NCI-H82 (cell line): ENCODE measurements at regions not wholly inside any gene's neighbourhood (a gene's known extent, or its start where the extent isn't known, plus 50 kb on each side); places are given as distances from the start of the nearest gene placed in this dataset.
"Not testable (repeated sequence)": the region's sequence is repeated elsewhere in the genome, so short reads cannot be mapped to it uniquely, and the experiment has no call there.

Experiments used
- DNase-seq: peaks from one replicate; lab custom pipeline; 2025; lab: John Stamatoyannopoulos, UW

GRCh38 chr21:15311510-15311909 lies 246.7 kb upstream of the NRIP1 start:
- DNase-seq: no peak

GRCh38 chr21:15317034-15317433 lies 252.2 kb upstream of the NRIP1 start:
- not testable (repeated sequence) for DNase-seq

GRCh38 chr21:15319727-15320126 lies 254.9 kb upstream of the NRIP1 start:
- no peak for DNase-seq

GRCh38 chr21:15324542-15324941 lies 259.7 kb upstream of the NRIP1 start:
- no peak for DNase-seq

- DNase-seq: no peak
Measured at GRCh38 chr21:15326032-15326867, 261.4 kb upstream of the NRIP1 start.

- DNase-seq: no peak
Measured at GRCh38 chr21:15327637-15328265, 263.0 kb upstream of the NRIP1 start.

- DNase-seq: no peak
Measured at GRCh38 chr21:15329191-15329590, 264.4 kb upstream of the NRIP1 start.

- no peak for DNase-seq
Measured at GRCh38 chr21:15330872-15331271, 266.1 kb upstream of the NRIP1 start.

- DNase-seq: no peak
Measured at GRCh38 chr21:15332572-15332971, 267.8 kb upstream of the NRIP1 start.

GRCh38 chr21:15333136-15333710 lies 268.4 kb upstream of the NRIP1 start:
- no peak for DNase-seq

- DNase-seq: no peak
Measured at GRCh38 chr21:15333951-15334350, 269.2 kb upstream of the NRIP1 start.

GRCh38 chr21:15343066-15343465 lies 278.3 kb upstream of the NRIP1 start:
- no peak for DNase-seq

- DNase-seq: no peak
Measured at GRCh38 chr21:15352009-15352408, 287.2 kb upstream of the NRIP1 start.

GRCh38 chr21:15353546-15353945 lies 288.7 kb upstream of the NRIP1 start:
- DNase-seq: no peak

GRCh38 chr21:15354516-15354915 lies 289.7 kb upstream of the NRIP1 start:
- no peak for DNase-seq

GRCh38 chr21:15355066-15355465 lies 290.3 kb upstream of the NRIP1 start:
- no peak for DNase-seq

- DNase-seq: no peak
Measured at GRCh38 chr21:15359251-15359650, 294.5 kb upstream of the NRIP1 start.

- no peak for DNase-seq
Measured at GRCh38 chr21:15362458-15362857, 297.7 kb upstream of the NRIP1 start.

GRCh38 chr21:15363921-15364320 lies 299.1 kb upstream of the NRIP1 start:
- DNase-seq: no peak

GRCh38 chr21:15365751-15366392 lies 301.1 kb upstream of the NRIP1 start:
- no peak for DNase-seq

- no peak for DNase-seq
Measured at GRCh38 chr21:15366555-15366954, 301.8 kb upstream of the NRIP1 start.

GRCh38 chr21:15367061-15367626 lies 302.3 kb upstream of the NRIP1 start:
- no peak for DNase-seq
